Caco-2 (cell line): ENCODE measurements at regions not wholly inside any gene's neighbourhood (a gene's known extent, or its start where the extent isn't known, plus 50 kb on each side); places are given as distances from the start of the nearest gene placed in this dataset.

Source experiments
- BruUV-seq: library from RNA; stranded (reverse); fragments of 400-500 nt; replicated peaks from 2 replicates; lab custom pipeline; 2021; lab: Mats Ljungman, UMichigan
- CTCF ChIA-PET: fragments of 300-600 bp; sonication (Branson Sonifier 250); formaldehyde crosslinking; loops from one replicate; lab custom pipeline; 2022; ENCODE audit warnings: antibody characterized with exemption; lab: Charles Lee
- POLR2A ChIA-PET: fragments of 300-600 bp; sonication (Branson Sonifier 250); formaldehyde crosslinking; loops from one replicate; lab custom pipeline; 2022; ENCODE audit warnings: antibody characterized with exemption; lab: Charles Lee
- DNase-seq, 2 experiments: peaks; one replicate each; pipeline versions ENCODE4 v3.0.0 to v3.0.0-alpha.2; 2020 to 2022
- H3K27me3 ChIP-seq: replicated peaks from 2 replicates; pipeline ENCODE4 v1.6.0; 2011; ENCODE audit warnings: low read length; ENCODE audit not compliant: control insufficient read depth, insufficient read depth
- H3K36me3 ChIP-seq: 2 replicates; pipeline ENCODE4 v1.5.1; 2011; ENCODE audit warnings: low read length; ENCODE audit not compliant: control insufficient read depth, insufficient read depth
- H3K4me1 ChIP-seq: fragments of 250-450 bp; sonication (Bioruptor Pico); 2 replicates; pipeline ENCODE4 v1.5.1; 2020; ENCODE audit warnings: mild to moderate bottlenecking
- H3K4me3 ChIP-seq: 2 replicates; pipeline ENCODE4 v1.5.1; 2011; ENCODE audit warnings: low read depth, mild to moderate bottlenecking, control low read depth, low read length
- H3K9me3 ChIP-seq: fragments of 250-450 bp; sonication (Bioruptor Pico); 2 replicates; pipeline ENCODE4 v1.5.1; 2020; ENCODE audit warnings: mild to moderate bottlenecking, moderate library complexity
- H3K27ac Mint-ChIP-seq: one replicate; pipeline ENCODE4 v1.8.0; 2022; ENCODE audit warnings: mixed read lengths; ENCODE audit not compliant: unreplicated experiment
- H3K27me3 Mint-ChIP-seq: one replicate; pipeline ENCODE4 v1.8.0; 2022; ENCODE audit warnings: mixed read lengths; ENCODE audit not compliant: insufficient read depth, unreplicated experiment
- H3K36me3 Mint-ChIP-seq: one replicate; pipeline ENCODE4 v1.8.0; 2022; ENCODE audit warnings: mild to moderate bottlenecking, mixed read lengths; ENCODE audit not compliant: insufficient read depth, unreplicated experiment
- H3K4me1 Mint-ChIP-seq: one replicate; pipeline ENCODE4 v1.8.0; 2022; ENCODE audit warnings: low read depth, mixed read lengths; ENCODE audit not compliant: unreplicated experiment
- H3K4me3 Mint-ChIP-seq: one replicate; pipeline ENCODE4 v1.8.0; 2022; ENCODE audit warnings: mild to moderate bottlenecking, moderate library complexity, mixed read lengths; ENCODE audit not compliant: unreplicated experiment
- H3K9me3 Mint-ChIP-seq: one replicate; pipeline ENCODE4 v1.8.0; 2022; ENCODE audit warnings: mixed read lengths; ENCODE audit not compliant: unreplicated experiment
- intact Hi-C: fragments of 100-400 bp; cut with micrococcal nuclease; formaldehyde crosslinking; loops from one replicate; pipeline ENCODE4 v1.10.0; 2022; ENCODE audit not compliant: unreplicated experiment
- TF ChIP-seq, protein P1 (sequence below), 2 experiments: fragments of 200-600 bp in 1 of 2; IDR thresholded peaks; 1 replicate in 1 of 2; 2 replicates in 1 of 2; pipeline versions ENCODE4 v1.5.1 to v1.8.0; 2011 to 2022; ENCODE audit warnings: antibody characterized with exemption in 1 of 2, control low read depth in 1 of 2, inconsistent platforms in 1 of 2, low read depth in 1 of 2, low read length in 1 of 2, mild to moderate bottlenecking in 1 of 2, moderate library complexity in 1 of 2; ENCODE audit not compliant: insufficient read depth in 1 of 2, severe bottlenecking in 1 of 2, unreplicated experiment in 1 of 2

- H3K36me3 Mint-ChIP-seq: no peaks in the 10 kb centered on the region
- H3K9me3 Mint-ChIP-seq: no peaks in the 10 kb centered on the region
- ChIA-PET CTCF (no interaction called here), POLR2A (no interaction called here)
- no peak for DNase-seq
- H3K27ac Mint-ChIP-seq: no peak overlapping the region
- H3K4me3 Mint-ChIP-seq: no peak overlapping the region
- TF ChIP-seq, protein P1, sequence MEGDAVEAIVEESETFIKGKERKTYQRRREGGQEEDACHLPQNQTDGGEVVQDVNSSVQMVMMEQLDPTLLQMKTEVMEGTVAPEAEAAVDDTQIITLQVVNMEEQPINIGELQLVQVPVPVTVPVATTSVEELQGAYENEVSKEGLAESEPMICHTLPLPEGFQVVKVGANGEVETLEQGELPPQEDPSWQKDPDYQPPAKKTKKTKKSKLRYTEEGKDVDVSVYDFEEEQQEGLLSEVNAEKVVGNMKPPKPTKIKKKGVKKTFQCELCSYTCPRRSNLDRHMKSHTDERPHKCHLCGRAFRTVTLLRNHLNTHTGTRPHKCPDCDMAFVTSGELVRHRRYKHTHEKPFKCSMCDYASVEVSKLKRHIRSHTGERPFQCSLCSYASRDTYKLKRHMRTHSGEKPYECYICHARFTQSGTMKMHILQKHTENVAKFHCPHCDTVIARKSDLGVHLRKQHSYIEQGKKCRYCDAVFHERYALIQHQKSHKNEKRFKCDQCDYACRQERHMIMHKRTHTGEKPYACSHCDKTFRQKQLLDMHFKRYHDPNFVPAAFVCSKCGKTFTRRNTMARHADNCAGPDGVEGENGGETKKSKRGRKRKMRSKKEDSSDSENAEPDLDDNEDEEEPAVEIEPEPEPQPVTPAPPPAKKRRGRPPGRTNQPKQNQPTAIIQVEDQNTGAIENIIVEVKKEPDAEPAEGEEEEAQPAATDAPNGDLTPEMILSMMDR (IDR thresholded peaks at IDR 0.05; ENCODE audit: insufficient read depth in 1 of 2, low read depth in 1 of 2, low read length in 1 of 2, severe bottlenecking in 1 of 2, unreplicated experiment in 1 of 2): no peak
- H3K4me1 ChIP-seq: no peaks in the 10 kb centered on the region
- intact Hi-C loops: no loop called here
- no peaks in the 10 kb centered on the region for H3K27me3 ChIP-seq
- no peaks in the 10 kb centered on the region for H3K4me1 Mint-ChIP-seq
- no peaks in the 10 kb centered on the region for H3K36me3 ChIP-seq
- no TSS peak for BruUV-seq
- H3K9me3 ChIP-seq: no peaks in the 10 kb centered on the region
- no peak overlapping the region for H3K4me3 ChIP-seq
- no peaks in the 10 kb centered on the region for H3K27me3 Mint-ChIP-seq
Observed at GRCh38 chr3:6571448-6571847, 289.5 kb upstream of the GRM7 start.

DNA sequence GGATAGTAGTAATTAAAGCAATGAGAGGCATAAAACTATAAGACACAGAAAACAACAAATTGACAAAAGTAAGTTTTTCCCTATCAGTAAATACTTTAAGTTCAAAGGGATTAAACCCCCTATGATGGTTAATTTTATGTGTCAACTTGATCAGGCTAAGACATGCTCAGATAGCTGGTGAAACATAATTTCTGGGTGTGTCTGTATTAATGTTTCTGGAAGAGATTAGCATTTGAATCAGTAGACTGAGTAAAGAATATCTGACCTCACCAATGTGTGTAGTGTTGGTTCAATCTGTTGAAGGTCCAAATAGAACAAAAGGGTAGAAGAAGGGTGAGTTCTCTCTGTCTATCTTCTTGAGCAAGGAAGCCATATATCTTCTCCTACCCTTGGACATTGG lies 283.3 kb upstream of the GRM7 start:
- Histone ChIP-seq H3K4me1 (no peaks in the 10 kb centered on the region), H3K4me3 (no peak overlapping the region), H3K27me3 (no peaks in the 10 kb centered on the region), H3K36me3 (no peaks in the 10 kb centered on the region), H3K9me3 (no peaks in the 10 kb centered on the region)
- DNase-seq: no peak
- Mint-ChIP-seq H3K27me3 (no peaks in the 10 kb centered on the region), H3K36me3 (no peaks in the 10 kb centered on the region), H3K4me1 (no peaks in the 10 kb centered on the region), H3K27ac (no peak overlapping the region), H3K4me3 (no peak overlapping the region), H3K9me3 (no peaks in the 10 kb centered on the region)
- POLR2A ChIA-PET: no interaction called here
- BruUV-seq: no TSS peak
- TF ChIP-seq, protein P1 (IDR thresholded peaks at IDR 0.05; ENCODE audit: insufficient read depth in 1 of 2, low read depth in 1 of 2, low read length in 1 of 2, severe bottlenecking in 1 of 2, unreplicated experiment in 1 of 2): no peak
- intact Hi-C loops: no loop called here
- CTCF ChIA-PET: no interaction called here

DNA sequence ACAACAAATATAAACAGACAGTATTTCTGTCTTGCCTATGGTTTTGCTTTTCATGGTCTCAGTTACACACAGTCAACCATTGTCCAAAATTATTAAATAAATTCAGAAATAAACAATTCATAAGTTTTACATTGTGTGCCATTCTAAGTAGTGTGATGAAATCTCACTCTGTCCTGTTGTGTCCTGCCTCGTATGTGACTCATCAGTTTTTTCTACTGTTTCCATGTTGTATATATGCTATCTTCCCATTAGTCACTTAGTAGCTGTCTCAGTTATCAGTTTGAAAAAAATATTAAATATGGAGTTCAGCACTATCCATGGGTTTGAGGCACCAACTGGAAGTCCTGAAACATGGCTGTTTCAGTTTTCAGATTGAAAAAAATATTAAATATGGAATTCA lies 282.4 kb upstream of the GRM7 start:
- Mint-ChIP-seq H3K27me3 (no peaks in the 10 kb centered on the region), H3K27ac (no peak overlapping the region), H3K9me3 (no peaks in the 10 kb centered on the region), H3K4me1 (no peaks in the 10 kb centered on the region), H3K4me3 (no peak overlapping the region), H3K36me3 (no peaks in the 10 kb centered on the region)
- CTCF ChIA-PET: no interaction called here
- H3K27me3 ChIP-seq: no peaks in the 10 kb centered on the region
- H3K4me3 ChIP-seq: no peak overlapping the region
- TF ChIP-seq, protein P1 (IDR thresholded peaks at IDR 0.05; ENCODE audit: insufficient read depth in 1 of 2, low read depth in 1 of 2, low read length in 1 of 2, severe bottlenecking in 1 of 2, unreplicated experiment in 1 of 2): no peak
- no peak for DNase-seq
- no peaks in the 10 kb centered on the region for H3K9me3 ChIP-seq
- no TSS peak for BruUV-seq
- no peaks in the 10 kb centered on the region for H3K4me1 ChIP-seq
- POLR2A ChIA-PET: no interaction called here
- no peaks in the 10 kb centered on the region for H3K36me3 ChIP-seq
- intact Hi-C loops: no loop called here
